ENCODE measurements at regions not wholly inside any gene's neighbourhood (a gene's known extent, or its start where the extent isn't known, plus 50 kb on each side); places are given as distances from the start of the nearest gene placed in this dataset.

DNA sequence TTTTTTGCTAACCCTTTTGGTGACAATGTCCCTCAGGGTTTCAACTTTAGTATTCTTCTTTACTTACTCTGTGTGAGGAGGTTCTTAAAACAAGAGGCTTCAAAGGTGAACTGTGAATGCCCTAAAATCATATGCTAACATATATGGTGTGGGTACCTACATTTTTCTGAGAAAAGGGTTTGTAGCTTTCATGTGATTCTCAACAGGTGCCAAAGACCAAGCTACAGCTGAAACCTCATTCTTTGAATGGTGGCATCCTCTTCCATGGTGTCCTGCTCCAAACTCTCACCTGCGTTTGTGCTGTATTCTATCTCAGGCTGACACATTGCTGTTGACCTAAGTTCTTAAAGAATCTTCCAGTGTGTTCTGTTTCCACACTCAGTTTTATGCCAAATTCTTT, 177.3 kb downstream of the PRL start:
- TF ChIP-seq, protein P1, sequence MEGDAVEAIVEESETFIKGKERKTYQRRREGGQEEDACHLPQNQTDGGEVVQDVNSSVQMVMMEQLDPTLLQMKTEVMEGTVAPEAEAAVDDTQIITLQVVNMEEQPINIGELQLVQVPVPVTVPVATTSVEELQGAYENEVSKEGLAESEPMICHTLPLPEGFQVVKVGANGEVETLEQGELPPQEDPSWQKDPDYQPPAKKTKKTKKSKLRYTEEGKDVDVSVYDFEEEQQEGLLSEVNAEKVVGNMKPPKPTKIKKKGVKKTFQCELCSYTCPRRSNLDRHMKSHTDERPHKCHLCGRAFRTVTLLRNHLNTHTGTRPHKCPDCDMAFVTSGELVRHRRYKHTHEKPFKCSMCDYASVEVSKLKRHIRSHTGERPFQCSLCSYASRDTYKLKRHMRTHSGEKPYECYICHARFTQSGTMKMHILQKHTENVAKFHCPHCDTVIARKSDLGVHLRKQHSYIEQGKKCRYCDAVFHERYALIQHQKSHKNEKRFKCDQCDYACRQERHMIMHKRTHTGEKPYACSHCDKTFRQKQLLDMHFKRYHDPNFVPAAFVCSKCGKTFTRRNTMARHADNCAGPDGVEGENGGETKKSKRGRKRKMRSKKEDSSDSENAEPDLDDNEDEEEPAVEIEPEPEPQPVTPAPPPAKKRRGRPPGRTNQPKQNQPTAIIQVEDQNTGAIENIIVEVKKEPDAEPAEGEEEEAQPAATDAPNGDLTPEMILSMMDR (IDR thresholded peaks at IDR 0.05; ENCODE audit: borderline replicate concordance, extremely low read depth, low read length, poor library complexity, severe bottlenecking) = no peak
- no peak for TF ChIP-seq EZH2 (IDR thresholded peaks at IDR 0.05; ENCODE audit: borderline replicate concordance, low read depth, low read length, severe bottlenecking)
